Cardiac fibroblast (primary cell): ENCODE measurements at regions not wholly inside any gene's neighbourhood (a gene's known extent, or its start where the extent isn't known, plus 50 kb on each side); places are given as distances from the start of the nearest gene placed in this dataset.

ENCODE experiments used
- DNase-seq, 2 donors: peaks; one replicate each; pipeline versions ENCODE4 v3.0.0 to v3.0.0-alpha.2; 2010; ENCODE audit warnings: low read depth in 2 of 2
- H3K4me3 ChIP-seq, 2 donors: replicated peaks in 1 of 2; 1 replicate in 1 of 2; 2 replicates in 1 of 2; pipeline ENCODE4 v1.5.1; 2011; ENCODE audit warnings: low read depth in 2 of 2, low read length in 2 of 2, mild to moderate bottlenecking in 2 of 2, moderate library complexity in 1 of 2
- CTCF ChIP-seq: IDR thresholded peaks from one replicate; pipeline ENCODE4 v1.5.1; 2011; ENCODE audit warnings: low read depth, mild to moderate bottlenecking, low read length, inconsistent platforms

GRCh38 chr6:167699141-167699931, 127.4 kb upstream of the AFDN start:
- TF ChIP-seq CTCF = no peak
- H3K4me3 ChIP-seq = peak overlapping the region in 1 of 2 donors; percentile 7
- DNase-seq = peak; percentile 64 to 73

GRCh38 chr6:167700199-167700598, 126.5 kb upstream of the AFDN start:
- no peak overlapping the region for H3K4me3 ChIP-seq
- DNase-seq = no peak
- TF ChIP-seq CTCF = no peak

- TF ChIP-seq CTCF = no peak
- no peak for DNase-seq
- no peak overlapping the region for H3K4me3 ChIP-seq
These were observed 125.7 kb upstream of the AFDN start for GRCh38 chr6:167701010-167701409.

- H3K4me3 ChIP-seq = no peak overlapping the region
- no peak for DNase-seq
- TF ChIP-seq CTCF = no peak
These were observed 124.4 kb upstream of the AFDN start for GRCh38 chr6:167702241-167702827.

- DNase-seq = no peak
- TF ChIP-seq CTCF = no peak
- no peak overlapping the region for H3K4me3 ChIP-seq
These were observed 123.4 kb upstream of the AFDN start for GRCh38 chr6:167703347-167703746.

GRCh38 chr6:167703781-167704180, 122.9 kb upstream of the AFDN start:
- no peak for TF ChIP-seq CTCF
- H3K4me3 ChIP-seq = no peak overlapping the region
- DNase-seq = no peak

- H3K4me3 ChIP-seq = no peak overlapping the region
- TF ChIP-seq CTCF = no peak
- no peak for DNase-seq
These were observed 122.3 kb upstream of the AFDN start for GRCh38 chr6:167704396-167704901.
